ENCODE measurements at regions not wholly inside any gene's neighbourhood (a gene's known extent, or its start where the extent isn't known, plus 50 kb on each side); places are given as distances from the start of the nearest gene placed in this dataset.

GRCh38 chr15:96790004-96790403 lies 459.5 kb downstream of the NR2F2 start:
- DNase-seq (no peak), ATAC-seq (ENCODE audit: low read depth in 2 of 2) (no peak)
- Mint-ChIP-seq H3K27ac (no peak overlapping the region), H3K27me3 (no peaks in the 10 kb centered on the region), H3K4me3 (no peak overlapping the region), H3K4me1 (no peaks in the 10 kb centered on the region), H3K36me3 (no peaks in the 10 kb centered on the region), H3K9me3 (peaks cover 0 to 10% (median 0%) of the 10 kb centered on the region in 7 donors)

- Mint-ChIP-seq H3K27me3 (no peaks in the 10 kb centered on the region), H3K4me3 (no peak overlapping the region), H3K4me1 (no peaks in the 10 kb centered on the region), H3K36me3 (no peaks in the 10 kb centered on the region), H3K27ac (no peak overlapping the region), H3K9me3 (peaks cover 0 to 5% (median 0%) of the 10 kb centered on the region in 7 donors)
- ATAC-seq (ENCODE audit: low read depth in 2 of 2) = no peak
- no peak for DNase-seq
Measured at GRCh38 chr15:96792216-96792615, 461.7 kb downstream of the NR2F2 start.

GRCh38 chr15:96796841-96797240 lies 466.3 kb downstream of the NR2F2 start:
- Mint-ChIP-seq H3K4me3 (no peak overlapping the region), H3K27ac (no peak overlapping the region), H3K27me3 (no peaks in the 10 kb centered on the region), H3K36me3 (no peaks in the 10 kb centered on the region), H3K9me3 (peaks cover 0 to 8% (median 0%) of the 10 kb centered on the region in 7 donors), H3K4me1 (no peaks in the 10 kb centered on the region)
- DNase-seq = no peak
- no peak for ATAC-seq (ENCODE audit: low read depth in 2 of 2)

DNA sequence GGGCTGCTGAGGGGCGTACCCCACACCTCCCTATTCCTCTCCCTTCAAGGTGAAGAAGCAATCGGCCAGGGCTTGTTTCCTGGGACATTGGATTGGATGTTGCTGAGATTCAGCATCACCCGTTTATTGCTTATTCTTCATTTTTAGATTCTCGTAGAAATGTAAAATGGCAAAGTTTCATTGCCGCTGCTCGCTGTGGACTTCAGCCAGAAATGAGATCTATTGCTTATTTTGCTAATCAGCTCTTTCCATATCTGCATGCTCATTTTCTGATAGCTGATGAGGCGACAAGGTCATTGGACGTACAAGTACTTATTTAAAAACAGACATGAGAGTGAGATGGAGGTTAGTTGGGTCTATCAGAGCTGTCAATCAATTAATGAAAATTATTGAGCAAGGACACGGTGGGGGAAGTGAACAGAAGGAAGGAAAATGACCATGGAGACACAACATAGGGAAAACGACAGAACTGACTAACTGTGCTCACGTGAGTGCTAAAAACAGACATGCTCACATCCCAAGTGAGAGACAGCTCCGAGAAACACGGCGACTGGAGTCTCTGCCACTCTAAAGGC lies 471.2 kb downstream of the NR2F2 start:
- no peak for DNase-seq
- ATAC-seq (ENCODE audit: low read depth in 2 of 2) = no peak
- Mint-ChIP-seq H3K27ac (no peak overlapping the region), H3K4me3 (no peak overlapping the region), H3K27me3 (no peaks in the 10 kb centered on the region), H3K36me3 (no peaks in the 10 kb centered on the region), H3K9me3 (peaks cover 0 to 4% (median 2%) of the 10 kb centered on the region in 7 donors), H3K4me1 (no peaks in the 10 kb centered on the region)

DNA sequence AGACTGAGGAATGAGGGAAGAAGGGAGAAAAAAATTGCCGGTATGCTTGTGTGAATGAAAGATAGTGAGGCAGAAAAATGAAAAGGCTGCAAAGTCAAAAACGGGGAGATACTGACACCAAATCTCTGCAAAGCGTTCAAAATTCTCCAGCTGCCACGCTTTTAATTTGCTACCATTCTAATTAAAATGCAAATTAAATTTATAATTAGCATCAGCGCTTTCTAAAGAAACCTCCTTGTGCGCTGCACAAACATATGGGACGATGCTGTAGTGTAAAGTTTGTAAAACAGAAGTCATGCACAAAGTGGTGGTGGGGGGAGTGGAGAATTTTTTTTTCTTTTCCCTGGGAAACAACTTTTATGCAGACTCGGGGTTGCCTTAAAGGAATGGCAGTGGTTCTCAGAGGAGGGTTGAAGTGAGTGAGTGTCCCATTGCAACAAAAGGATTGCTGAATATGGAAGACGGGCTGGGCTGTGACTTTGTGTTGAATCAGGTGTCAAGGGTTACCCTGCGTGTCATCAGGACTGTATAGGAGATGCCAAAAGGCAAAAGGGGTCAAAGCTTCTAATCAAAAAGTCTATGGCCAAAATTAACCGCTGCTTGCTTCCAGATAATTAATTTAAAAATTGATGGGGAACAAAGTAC lies 472.2 kb downstream of the NR2F2 start:
- ATAC-seq (ENCODE audit: low read depth in 2 of 2) (no peak), DNase-seq (no peak)
- no peaks in the 10 kb centered on the region for H3K27me3 Mint-ChIP-seq
- no peak overlapping the region for H3K4me3 Mint-ChIP-seq
- no peaks in the 10 kb centered on the region for H3K36me3 Mint-ChIP-seq
- H3K4me1 Mint-ChIP-seq = no peaks in the 10 kb centered on the region
- H3K27ac Mint-ChIP-seq = no peak overlapping the region
- peaks cover 0 to 6% (median 3%) of the 10 kb centered on the region in 7 donors for H3K9me3 Mint-ChIP-seq

- H3K36me3 Mint-ChIP-seq = no peaks in the 10 kb centered on the region
- H3K27me3 Mint-ChIP-seq = no peaks in the 10 kb centered on the region
- H3K4me1 Mint-ChIP-seq = no peaks in the 10 kb centered on the region
- no peak overlapping the region for H3K4me3 Mint-ChIP-seq
- no peak for DNase-seq
- no peak for ATAC-seq (ENCODE audit: low read depth in 2 of 2)
- H3K9me3 Mint-ChIP-seq = peaks cover 0 to 8% (median 3%) of the 10 kb centered on the region in 7 donors
- no peak overlapping the region for H3K27ac Mint-ChIP-seq
Measured at GRCh38 chr15:96804754-96805153, 474.3 kb downstream of the NR2F2 start.

DNA sequence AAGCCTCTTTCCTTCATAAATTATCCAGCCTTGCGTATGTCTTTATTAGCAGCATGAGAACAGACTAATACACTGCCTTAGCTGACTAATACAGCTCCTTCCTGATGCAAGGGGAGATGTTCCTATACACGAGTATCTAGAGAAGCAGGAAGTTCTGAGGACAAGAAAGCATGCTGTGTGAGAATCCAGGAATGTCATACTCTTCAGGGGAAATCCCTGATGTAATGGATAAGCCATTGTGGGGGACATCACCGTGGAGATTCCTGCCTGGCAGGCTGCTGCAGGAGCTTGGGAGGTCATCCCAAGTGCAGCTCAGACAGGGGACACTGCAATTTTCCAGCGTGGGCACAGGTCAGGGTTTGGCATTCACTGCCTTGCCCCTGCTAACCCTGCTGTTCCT lies 476.9 kb downstream of the NR2F2 start:
- no peak for ATAC-seq (ENCODE audit: low read depth in 2 of 2)
- Mint-ChIP-seq H3K4me1 (no peaks in the 10 kb centered on the region), H3K4me3 (no peak overlapping the region), H3K27ac (no peak overlapping the region), H3K27me3 (no peaks in the 10 kb centered on the region), H3K9me3 (peaks cover 0 to 6% (median 3%) of the 10 kb centered on the region in 7 donors), H3K36me3 (no peaks in the 10 kb centered on the region)
- DNase-seq = no peak

DNA sequence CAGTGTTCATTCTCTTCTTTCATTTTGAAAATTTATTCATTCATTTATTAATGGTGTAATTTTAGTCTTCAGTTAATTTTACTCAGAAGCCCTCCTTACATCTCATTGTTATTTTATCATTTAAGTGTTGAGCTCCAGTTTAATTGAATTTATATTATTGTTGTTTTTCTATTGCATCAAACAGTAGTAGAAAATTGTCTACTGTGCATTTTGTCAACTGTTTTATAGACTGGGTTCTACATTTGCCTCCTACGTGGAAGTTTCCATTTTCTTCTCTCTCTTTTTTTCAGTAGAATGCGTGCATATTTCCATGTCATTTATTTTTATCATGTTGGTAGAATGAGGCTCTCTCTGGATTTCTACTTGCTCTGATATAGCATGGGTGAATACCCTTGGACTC lies 487.4 kb downstream of the NR2F2 start:
- H3K9me3 Mint-ChIP-seq = peaks cover 0 to 5% (median 2%) of the 10 kb centered on the region in 7 donors
- no peak overlapping the region for H3K4me3 Mint-ChIP-seq
- no peaks in the 10 kb centered on the region for H3K4me1 Mint-ChIP-seq
- ATAC-seq (ENCODE audit: low read depth in 2 of 2) (no peak), DNase-seq (no peak)
- no peaks in the 10 kb centered on the region for H3K36me3 Mint-ChIP-seq
- H3K27me3 Mint-ChIP-seq = peaks cover 0 to 4% (median 0%) of the 10 kb centered on the region in 3 donors
- no peak overlapping the region for H3K27ac Mint-ChIP-seq

- H3K9me3 Mint-ChIP-seq = peaks cover 0 to 5% (median 2%) of the 10 kb centered on the region in 7 donors
- no peak overlapping the region for H3K27ac Mint-ChIP-seq
- H3K36me3 Mint-ChIP-seq = no peaks in the 10 kb centered on the region
- DNase-seq (no peak), ATAC-seq (ENCODE audit: low read depth in 2 of 2) (no peak)
- peaks cover 0 to 4% (median 0%) of the 10 kb centered on the region in 3 donors for H3K27me3 Mint-ChIP-seq
- no peaks in the 10 kb centered on the region for H3K4me1 Mint-ChIP-seq
- no peak overlapping the region for H3K4me3 Mint-ChIP-seq
Measured at GRCh38 chr15:96818861-96819260, 488.4 kb downstream of the NR2F2 start.

DNA sequence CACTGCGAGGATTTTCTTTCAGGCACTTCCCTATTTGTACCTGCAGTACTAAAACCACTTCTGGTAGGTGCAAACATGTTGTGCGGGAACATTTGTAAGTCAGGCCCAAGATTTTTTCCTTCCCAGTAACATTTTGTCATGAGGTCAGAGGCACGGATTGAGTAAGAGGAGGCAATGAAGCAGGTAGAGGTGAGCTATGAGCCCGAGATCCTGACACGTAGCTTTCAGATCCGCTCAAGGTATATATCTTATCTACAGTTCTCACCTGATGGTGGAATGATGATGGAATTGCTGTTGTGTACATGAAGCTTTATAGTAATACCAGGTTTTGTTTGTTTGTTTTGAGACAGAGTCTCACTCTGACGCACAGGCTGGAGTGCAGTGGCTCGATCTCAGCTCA lies 497.5 kb downstream of the NR2F2 start:
- no peaks in the 10 kb centered on the region for H3K36me3 Mint-ChIP-seq
- ATAC-seq (ENCODE audit: low read depth in 2 of 2) (no peak), DNase-seq (no peak)
- peaks cover 0 to 3% (median 0%) of the 10 kb centered on the region in 7 donors for H3K9me3 Mint-ChIP-seq
- no peaks in the 10 kb centered on the region for H3K4me1 Mint-ChIP-seq
- no peak overlapping the region for H3K4me3 Mint-ChIP-seq
- no peaks in the 10 kb centered on the region for H3K27me3 Mint-ChIP-seq
- no peak overlapping the region for H3K27ac Mint-ChIP-seq

GRCh38 chr15:96837241-96837970 lies 506.9 kb downstream of the NR2F2 start:
- H3K36me3 Mint-ChIP-seq = no peaks in the 10 kb centered on the region
- no peaks in the 10 kb centered on the region for H3K4me1 Mint-ChIP-seq
- no peaks in the 10 kb centered on the region for H3K27me3 Mint-ChIP-seq
- no peak overlapping the region for H3K4me3 Mint-ChIP-seq
- ATAC-seq (ENCODE audit: low read depth in 2 of 2) (no peak), DNase-seq (no peak)
- H3K9me3 Mint-ChIP-seq = peaks cover 3 to 26% (median 10%) of the 10 kb centered on the region in 7 donors
- no peak overlapping the region for H3K27ac Mint-ChIP-seq

GRCh38 chr15:96838081-96838480 lies 507.6 kb downstream of the NR2F2 start:
- no peak for ATAC-seq (ENCODE audit: low read depth in 2 of 2)
- no peak for DNase-seq
- Mint-ChIP-seq H3K9me3 (peaks cover 3 to 32% (median 10%) of the 10 kb centered on the region in 7 donors), H3K27ac (no peak overlapping the region), H3K36me3 (no peaks in the 10 kb centered on the region), H3K4me1 (no peaks in the 10 kb centered on the region), H3K27me3 (no peaks in the 10 kb centered on the region), H3K4me3 (no peak overlapping the region)

DNA sequence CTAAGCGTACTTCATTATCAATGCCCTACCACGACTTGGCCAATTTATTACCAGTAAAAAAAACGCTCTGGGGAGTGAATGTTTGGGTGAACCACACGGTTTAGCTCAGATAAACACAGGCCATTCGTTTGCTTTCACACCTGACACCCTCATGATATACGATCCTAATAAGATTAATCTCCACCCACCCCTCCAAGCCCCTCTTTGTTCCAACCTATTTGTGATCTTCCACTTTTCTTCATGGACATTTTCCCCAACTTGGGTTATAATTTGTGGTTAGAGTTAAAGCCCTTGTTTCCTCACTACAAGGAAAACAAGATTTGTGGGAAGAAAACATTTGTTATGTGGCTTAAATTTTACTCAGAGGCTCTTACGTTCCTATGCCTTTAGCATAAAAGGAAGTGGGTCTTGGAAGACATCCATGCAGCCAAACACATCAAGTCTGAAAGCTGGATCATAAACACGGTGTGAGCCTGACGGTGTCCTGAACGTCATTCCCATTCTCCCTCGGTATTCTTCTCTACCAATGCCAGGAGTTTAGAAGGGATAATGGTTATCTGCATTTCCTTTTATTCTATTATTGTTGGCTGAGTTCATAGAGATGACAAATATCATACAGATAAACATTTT lies 518.9 kb downstream of the NR2F2 start:
- ATAC-seq (ENCODE audit: low read depth in 2 of 2) = no peak
- Mint-ChIP-seq H3K4me1 (no peaks in the 10 kb centered on the region), H3K4me3 (no peak overlapping the region), H3K27me3 (no peaks in the 10 kb centered on the region), H3K27ac (no peak overlapping the region), H3K36me3 (no peaks in the 10 kb centered on the region), H3K9me3 (peaks cover 0 to 29% (median 5%) of the 10 kb centered on the region in 7 donors)
- no peak for DNase-seq

- H3K9me3 Mint-ChIP-seq = peaks cover 0 to 28% (median 0%) of the 10 kb centered on the region in 7 donors
- DNase-seq (no peak), ATAC-seq (ENCODE audit: low read depth in 2 of 2) (no peak)
- no peaks in the 10 kb centered on the region for H3K36me3 Mint-ChIP-seq
- no peaks in the 10 kb centered on the region for H3K27me3 Mint-ChIP-seq
- H3K4me3 Mint-ChIP-seq = no peak overlapping the region
- no peak overlapping the region for H3K27ac Mint-ChIP-seq
- H3K4me1 Mint-ChIP-seq = no peaks in the 10 kb centered on the region
Measured at GRCh38 chr15:96851613-96852012, 521.1 kb downstream of the NR2F2 start.

Measured in naive B cell (primary cell).